Muscle of back (tissue), 3 donors: ENCODE measurements at regions not wholly inside any gene's neighbourhood (a gene's known extent, or its start where the extent isn't known, plus 50 kb on each side); places are given as distances from the start of the nearest gene placed in this dataset.

Experiments used
- DNase-seq, 3 donors: peaks; one replicate each; pipeline versions ENCODE4 v3.0.0 to v3.0.0-alpha.2; 2013

DNA sequence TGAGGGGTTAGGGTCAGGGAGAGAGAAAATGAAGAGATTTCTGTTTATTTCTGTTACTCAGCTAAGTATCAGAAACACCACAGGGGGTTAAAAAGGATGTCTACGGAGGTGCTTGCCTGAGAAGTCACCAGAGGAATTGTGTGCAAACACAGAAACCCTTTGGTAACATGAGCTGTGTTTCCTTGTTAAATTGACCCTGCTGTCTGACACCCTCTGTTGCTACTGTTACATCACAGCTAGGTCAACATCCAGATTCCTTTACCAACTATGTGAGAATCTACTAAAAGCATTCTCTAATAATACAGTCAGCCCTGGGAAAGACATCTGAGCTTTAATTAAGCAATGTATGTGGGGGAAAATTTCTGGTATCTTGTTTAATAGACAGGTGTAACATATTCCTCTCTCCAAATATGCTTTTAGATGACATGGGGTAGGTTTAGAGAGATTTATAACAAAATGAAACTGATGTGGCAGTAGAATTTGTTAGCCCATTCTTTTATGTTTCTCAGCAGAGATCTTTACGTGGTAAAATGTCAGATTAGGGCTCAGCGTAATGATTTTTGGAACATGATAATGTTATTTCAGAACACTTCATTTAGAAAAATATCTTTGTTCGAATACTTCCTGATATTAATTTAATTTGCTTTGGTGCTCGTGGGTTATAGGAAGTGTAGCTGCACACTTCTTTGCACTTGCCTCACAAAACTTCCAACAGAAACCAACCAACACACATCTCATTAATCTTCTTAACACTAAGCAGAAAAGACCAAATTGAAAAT lies 168.0 kb upstream of the AHR start:
- DNase-seq, result peak in 1 of 3 donors; percentile 15

DNA sequence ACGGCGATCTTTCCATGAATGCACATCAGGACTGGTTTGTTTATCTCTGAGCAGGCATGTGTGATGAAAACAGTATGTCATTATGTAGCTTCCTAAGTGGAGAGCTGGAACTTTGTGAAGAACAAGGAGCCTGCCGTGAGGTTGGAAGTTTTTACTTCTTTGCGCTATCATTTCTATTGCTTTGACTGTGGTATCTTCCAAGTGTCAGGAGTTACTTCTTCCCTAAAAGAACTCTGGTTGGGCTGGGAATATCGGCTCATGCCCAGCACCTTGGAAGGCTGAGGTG lies 167.4 kb upstream of the AHR start:
- no peak for DNase-seq

DNA sequence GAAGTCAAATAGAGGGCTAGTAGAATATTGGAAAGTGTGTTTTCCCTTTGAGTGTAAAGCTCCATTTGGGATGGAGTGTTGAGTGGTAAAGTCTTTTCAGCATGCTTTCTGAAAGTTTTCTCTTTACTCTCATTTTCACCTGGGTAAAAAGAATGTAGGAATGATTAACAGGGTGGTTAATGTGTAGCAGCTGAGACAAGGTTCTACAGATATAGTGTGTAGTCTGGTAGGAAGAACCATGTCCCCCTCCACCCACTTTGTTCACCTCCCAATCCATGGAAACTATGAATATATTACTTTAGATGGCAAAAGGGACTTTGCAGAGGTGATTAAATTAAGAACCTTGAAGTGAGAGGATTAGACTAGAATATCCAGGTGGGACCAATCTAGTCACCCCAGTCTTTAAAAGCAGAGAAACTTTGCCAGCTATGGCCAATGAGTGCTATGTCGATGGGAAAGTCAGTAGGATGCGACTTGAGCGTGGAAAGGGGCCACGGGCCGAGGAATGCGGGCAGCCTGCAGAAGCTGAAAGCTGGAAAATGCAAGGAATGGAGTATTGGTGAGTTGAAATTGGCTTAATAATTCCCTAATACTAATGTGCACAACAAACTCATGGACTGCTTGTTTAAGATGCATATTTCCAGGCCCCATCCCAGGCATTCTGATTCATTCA lies 166.3 kb upstream of the AHR start:
- no peak for DNase-seq

DNA sequence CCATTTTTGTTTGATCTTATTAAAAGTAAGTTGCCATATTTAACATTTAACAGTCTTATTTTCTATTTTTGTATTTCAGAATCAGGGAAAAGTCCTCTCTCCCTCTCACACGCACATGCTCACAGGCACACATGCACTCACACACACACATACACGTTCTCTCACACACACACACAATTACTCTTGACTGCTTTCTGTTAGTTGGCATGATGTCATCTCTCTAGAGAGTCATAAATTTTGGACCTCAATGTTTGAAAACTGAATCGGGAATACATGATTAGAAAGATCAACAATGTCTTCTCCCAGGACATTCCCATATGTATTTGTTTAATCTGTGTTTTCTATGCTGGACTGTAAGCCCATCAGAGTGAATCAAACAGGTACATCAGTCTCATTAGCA lies 165.7 kb upstream of the AHR start:
- peak in 1 of 3 donors; percentile 8 for DNase-seq

DNA sequence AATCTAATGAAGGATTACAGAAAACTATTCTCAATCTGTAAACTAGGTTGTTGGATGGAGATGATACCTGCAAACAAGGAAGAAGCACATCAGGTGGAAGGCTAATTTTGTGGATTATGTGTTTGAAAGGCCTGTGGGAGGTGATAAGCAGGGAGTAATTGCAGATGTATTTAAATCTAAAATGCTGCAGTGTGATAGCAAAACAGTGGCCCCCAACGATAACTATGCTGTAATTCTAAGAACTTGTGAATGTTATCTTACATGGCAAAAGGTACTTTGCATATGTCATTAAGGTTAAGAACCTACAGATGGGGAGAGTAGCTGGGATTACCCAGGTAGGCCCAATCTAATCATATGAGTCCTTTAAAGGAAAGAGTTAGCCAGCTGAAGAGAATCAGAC lies 164.5 kb upstream of the AHR start:
- DNase-seq, result no peak

DNA sequence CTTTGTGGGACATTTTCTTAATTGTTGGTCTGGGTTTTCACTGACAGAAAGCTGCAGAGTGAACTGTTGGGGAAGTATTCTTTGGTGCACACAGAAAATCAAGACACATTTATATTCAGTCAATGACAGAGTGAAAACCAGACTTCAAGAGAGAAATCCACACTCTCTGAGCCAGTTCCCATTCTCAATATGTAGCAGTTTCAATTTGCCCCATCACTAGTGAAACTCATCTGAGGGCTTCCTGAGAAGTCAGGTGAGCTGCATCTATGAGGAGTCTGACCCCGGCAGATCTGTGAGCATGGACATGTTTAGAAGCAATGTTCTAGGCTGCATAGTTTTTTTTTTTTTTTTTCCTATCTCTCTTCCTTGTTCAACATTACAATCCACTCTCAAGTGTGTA lies 163.7 kb upstream of the AHR start:
- no peak for DNase-seq

DNA sequence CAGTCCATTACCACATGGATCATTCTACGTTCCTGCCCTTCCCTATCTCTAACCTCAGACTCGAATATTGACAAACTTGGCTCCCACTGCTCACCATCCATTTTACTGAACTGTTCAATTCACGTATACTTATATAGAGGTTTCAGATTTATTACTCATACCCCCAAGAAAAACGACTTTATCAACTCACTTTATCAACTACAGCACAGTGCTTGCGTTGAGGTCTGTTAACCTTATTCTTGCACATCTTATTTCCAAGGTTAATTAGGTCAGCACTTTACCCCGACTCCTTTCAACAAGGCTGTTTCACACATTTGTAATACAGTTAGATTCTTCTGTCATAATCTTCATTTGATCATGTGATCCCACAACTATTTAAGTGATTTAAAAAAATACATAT lies 162.3 kb upstream of the AHR start:
- DNase-seq, result no peak

DNA sequence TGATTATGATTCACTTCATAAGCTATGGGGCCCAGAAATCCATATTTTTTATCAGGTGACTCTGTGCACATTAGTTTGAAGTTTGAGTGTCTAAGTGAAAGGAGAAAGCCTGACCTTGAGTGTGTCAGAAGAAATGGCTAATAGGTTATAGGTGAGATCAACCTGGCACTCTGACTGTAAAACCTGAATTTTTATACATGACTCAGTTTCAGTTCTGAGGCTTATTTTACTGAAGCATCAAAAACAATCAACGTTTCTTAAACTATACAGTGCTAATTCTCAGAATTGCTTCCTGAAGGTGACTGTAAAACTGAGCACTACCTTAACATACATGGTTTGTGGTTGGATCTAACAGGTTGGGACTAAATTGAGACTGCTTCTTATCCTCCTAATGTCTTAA lies 159.4 kb upstream of the AHR start:
- DNase-seq, result no peak

DNA sequence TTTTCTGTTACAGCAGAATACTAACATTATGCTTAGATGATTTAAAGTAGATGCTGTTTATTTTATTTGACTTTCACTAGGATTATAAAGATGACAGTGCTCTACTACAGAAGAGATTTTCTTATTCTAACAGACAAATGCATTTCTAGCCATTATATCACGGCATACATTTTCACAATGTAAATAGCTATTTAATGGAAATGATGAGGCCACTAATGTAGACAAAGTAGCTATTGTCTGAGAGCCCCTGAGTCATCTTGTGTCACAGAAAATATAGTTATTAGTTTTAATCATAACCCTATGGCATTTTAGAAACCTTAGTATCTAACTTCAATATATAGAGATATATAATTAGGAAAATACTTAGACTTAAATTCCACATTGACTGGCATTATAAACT lies 158.0 kb upstream of the AHR start:
- DNase-seq, result no peak

DNA sequence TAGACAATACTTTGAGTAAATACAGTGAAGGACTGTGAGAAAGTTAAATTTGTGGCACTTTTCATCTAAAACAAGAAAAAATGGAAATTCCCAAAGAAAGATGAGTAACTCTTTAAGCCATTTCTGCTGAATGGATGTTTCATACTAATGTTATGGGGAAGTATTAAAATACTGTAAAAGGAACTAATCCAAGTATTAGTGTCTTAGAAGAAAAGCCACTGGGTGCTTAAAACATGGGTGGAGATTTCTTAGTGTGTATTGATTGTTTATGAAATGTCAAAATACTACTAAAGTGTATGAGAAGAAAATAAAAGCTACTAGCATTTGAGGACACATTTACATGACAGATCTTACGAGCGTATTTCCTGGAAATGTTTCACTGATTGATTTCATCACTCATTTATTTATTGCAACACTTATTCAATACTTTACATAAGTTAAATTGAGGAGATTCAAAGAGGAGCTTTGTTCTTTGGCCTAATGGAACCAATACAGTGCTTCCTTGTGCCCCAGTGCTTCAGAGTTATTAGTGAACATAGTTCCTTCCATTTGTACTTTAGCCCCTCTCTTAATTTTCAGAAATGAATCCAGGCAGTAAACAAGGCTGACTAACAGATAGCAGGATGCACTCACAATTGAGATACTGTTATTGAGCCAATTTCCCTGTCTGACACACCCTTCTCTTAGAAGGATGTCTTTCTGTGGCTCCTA lies 155.5 kb upstream of the AHR start:
- no peak for DNase-seq

DNA sequence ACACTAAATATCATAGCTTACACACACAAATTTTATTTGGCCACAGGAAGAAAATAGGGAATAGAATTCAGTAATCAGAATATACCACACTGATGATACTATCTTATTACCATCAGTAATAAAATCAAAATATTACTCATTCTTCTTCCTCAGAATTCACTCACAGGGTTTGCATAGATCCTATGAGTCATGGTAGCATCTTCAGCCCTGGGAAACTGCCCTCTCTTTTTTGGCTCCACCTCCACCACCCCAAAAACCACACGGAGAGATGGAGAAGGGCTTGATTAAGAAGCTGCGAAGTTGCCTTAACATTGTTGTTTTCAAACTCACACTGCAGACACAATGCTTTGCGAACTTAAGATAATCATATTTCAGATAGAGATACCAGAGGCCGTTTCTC lies 154.1 kb upstream of the AHR start:
- peak in 1 of 3 donors; percentile 26 for DNase-seq

DNA sequence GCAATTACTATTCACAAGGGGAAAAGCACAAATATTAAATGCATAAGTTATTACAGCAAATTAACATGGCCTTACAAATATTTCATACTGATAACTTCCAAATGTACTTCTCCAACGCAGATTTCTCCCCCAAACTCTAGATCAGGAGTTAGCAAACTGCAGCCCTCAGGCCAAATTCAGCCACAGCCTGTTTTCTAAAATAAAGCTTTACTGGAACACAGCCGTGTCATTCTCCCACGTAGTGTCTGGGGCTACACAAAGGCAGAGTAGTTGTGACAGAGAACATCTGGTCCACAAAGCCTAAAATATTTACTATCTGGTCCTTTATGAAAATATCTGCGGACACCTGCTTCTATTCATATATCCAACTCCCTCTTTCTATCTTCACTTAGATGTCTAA lies 151.8 kb upstream of the AHR start:
- no peak for DNase-seq

DNA sequence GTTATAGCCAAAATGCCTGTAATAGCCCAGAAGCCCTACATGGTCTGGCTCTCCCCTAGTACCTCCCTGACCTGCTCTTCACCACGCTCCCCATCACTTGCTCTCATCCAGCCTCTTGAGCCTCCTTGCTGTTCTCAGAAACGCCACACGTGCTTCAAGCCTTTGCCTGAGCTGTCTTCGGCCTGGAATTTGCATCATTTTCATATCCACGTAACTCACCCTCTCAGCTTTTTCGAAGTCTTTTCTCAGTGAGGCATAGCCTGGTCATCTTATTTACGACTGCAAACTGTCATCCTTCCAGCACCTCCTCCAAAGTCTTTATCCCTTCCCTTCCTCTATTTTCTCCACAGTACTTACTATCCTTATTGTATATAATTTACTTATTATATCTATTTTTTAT lies 151.0 kb upstream of the AHR start:
- DNase-seq, result no peak

DNA sequence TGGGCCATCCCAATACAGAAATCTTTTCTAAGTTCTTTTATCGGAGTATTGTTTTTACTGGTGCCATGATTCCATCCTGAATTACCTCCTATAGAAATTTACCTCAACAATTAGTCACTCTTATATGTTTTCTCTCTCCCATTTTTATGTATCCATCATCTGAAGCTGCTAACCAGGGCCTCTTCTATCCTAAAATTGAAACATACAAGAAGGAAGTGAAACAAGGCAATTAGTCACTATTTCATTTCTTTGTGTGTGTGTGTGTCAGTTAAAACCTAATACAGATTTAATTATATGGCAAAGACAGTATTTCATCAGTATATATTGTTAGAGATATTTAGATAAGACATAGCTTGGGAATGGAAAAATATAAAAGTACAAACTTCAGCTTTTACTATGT lies 148.4 kb upstream of the AHR start:
- DNase-seq, result no peak

DNA sequence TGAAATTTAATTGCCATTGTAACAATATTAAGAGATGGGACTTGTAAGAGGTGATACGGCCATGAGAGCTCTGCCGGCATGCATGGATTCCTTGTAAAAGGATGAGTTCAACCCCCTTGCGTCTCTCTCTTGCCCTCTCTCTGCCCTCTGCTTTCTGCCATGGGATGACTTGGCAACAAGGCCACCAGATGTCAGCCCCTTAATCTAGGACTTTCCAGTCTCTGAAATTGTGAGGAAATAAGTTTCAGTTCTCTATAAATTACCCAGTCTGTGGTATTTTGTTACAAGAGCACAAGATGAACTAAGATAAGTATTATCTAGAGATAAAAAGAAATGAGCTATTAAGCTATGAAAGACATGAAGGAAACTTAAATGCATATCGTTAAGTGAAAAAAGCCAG lies 145.7 kb upstream of the AHR start:
- no peak for DNase-seq

DNA sequence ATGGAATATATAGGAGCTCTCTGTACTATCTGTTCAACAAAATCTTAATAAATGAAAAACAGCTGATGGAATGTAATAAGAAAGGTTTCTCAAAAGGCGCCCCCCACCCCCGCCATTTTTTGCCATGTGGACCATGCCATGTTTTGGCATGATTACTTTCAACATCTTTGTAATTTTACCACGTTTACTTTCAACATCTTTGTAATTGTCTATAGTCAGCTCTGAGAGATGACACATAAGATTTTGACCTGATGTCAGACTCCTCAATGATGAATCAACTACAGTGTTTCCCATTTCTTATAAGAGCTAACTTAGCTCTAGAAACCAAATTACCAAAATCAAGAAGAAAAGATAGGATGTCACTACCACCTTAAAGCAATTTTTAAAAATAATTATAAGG lies 144.9 kb upstream of the AHR start:
- DNase-seq, result no peak

DNA sequence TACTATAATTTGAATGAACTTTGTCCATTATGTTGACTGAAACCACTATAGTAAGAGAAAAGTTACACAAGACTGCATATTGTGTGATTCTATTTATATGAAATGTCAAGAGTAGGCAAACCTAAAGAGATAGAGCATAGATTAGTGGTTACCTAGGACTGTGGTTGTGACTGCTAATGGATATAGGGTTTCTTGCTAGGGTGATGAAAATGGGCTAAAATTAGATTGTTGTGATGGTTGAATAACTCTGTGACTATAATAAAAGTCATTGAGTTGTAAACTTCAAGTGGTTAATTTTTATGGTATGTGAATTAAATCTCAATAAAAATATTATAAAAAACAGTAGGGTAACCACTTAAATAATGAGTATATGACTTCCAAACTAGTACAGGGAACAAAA lies 142.9 kb upstream of the AHR start:
- no peak for DNase-seq

DNA sequence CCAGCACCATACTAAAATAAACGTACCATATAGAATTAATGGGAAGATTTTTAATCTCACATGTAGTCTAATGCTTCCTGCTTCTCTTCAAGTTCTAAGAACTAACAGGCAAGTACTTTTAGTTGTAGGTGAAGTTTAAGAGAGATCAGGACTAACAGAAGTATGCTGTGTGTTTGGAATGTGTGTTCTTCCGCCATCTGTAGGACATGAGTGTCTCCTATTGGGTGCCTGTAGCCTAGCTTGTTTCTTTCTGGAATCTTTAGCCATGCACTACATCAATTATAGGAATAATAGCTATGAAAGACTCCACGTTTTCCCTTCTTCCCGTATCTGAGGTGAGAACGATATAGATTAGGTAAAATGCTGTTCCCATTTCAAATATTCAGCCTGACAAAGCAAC lies 140.2 kb upstream of the AHR start:
- DNase-seq, result no peak

DNA sequence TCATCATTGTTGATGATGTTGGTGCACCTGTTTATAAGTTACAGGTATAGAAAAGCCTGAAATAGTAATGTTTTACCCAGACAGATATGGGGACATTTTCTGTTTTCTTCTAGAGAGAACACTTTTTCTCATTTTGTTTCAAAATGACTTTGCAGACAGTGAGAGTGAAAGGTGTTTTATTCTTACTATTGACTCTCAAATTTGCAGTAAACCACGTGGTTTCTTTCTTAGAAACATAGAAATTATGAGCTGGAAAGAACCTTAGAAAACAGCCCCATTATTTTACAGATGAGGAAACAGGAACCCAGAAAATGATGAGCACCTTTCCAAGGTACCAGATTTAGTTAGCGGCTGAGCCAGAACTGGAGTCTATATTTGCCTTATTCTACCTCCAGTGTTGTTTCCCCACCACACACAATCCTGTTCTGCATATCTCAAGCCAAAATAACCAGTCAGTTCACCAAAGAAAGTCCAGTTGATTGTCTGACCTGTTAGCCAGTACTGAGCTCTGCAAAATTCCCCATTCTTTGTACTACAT lies 138.9 kb upstream of the AHR start:
- no peak for DNase-seq

DNA sequence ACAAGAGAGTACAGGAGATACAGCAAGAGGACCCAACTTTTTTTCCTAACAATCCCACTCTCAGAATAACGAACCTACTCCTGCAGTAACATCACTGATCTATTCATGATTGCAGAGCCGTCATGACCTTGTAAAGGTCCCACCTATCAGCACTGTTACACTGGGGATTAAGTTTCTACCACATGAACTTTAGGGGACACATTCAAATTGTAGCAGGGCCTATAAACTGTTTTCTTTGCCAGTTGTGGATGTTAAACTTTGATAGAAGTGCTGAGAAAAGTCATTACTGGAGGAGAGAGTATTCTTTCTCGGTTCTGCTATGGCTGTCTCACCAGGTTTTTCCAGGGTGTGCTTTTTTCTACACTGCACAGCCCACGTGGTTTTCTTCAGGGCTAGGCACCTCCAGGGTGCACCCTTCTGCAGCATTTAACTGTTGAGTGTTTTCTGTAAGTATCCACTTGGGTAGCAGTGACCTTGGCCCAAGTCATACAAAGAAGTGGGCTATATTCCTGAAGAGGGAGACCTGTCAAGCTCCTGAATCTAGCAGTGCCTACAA lies 131.6 kb upstream of the AHR start:
- DNase-seq, result no peak

DNA sequence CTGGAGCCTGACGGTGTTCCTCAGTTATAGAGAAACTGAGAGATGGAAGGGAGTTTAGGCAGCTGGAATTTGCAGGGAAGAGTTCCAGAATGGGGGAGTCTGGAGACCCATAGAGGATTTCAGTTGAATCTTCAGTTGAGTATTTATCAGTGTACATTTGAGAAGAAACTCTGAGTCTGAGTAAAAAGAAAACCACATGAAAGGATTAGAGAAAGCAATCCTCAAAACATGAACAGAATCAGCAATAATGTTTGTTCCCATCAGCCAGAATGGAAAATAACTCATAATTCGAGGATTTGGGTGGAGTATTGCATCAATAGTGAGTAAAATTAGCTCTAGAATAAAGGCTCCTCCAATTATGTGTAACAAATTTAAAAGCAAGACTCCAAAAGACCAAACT lies 130.0 kb upstream of the AHR start:
- DNase-seq, result no peak

DNA sequence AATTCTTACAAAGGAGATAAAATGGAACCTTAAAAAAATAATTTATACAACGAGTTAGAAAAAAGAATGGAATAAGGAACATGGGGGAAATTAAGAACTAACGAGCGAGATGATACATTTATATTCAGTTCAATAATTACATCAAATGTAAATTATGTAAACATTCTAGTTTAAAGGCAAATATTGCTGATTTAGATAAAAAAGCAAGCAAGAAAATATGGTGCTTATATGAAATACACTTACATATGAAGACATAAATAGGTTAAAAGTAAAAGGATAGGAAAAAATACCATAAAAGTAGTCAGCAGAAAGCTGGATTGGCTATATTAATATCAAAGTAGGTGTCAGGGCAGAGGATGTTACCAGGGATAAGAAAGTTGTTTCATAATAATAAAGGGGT lies 127.0 kb upstream of the AHR start:
- DNase-seq, result no peak
